GM19023 (cell line): ENCODE measurements at regions not wholly inside any gene's neighbourhood (a gene's known extent, or its start where the extent isn't known, plus 50 kb on each side); places are given as distances from the start of the nearest gene placed in this dataset.

Source experiments
- ATAC-seq: cut with Tn5 transposase; IDR thresholded peaks from one replicate; pipeline ENCODE4 v1.9.1; 2021; ENCODE audit warnings: mild to moderate bottlenecking, moderate library complexity; ENCODE audit not compliant: unreplicated experiment

DNA sequence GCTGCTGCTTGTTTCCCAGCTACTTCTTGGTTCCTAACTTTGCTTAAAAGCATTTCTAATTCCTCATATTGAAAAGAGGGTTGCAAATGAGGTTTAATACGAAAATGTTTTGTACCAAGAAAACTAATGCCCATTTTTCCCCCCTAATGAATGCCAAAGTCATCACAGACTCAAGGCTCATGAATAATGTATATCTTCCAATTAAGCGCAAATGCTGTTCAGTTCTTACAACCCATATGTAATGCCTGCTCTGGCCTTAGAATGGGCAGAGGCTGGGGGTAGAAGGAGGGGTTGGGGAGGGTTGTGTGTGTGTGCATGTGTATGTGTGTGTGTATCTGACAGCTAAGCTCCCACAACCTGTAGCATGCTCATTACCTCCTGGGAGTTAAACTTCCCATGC, 901.7 kb downstream of the KCNMA1 start:
- no peak for ATAC-seq

DNA sequence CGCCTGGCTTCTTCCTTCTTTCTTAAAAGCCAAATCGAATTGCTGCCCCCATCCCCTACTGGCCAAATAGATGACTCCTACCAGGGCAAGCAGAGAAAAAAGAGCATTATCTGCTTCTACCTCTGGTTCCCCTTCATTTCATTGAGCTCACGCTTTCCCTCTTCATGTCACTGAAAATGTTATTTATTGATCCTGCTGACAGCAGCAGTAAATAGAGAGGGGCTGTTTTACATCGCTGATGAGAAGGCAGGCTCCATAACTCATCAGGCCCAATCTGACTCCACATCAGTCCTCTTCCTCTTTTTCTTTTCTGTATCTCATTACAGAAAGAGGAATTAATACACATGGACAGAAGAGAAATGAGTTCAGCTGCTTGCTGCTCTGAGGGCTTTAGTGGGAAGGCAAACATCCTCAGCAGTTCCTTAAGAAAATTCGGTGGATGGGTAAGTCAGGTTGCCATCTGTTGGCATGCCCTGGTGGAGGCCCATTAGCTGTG, 904.1 kb downstream of the KCNMA1 start:
- ATAC-seq, result no peak

DNA sequence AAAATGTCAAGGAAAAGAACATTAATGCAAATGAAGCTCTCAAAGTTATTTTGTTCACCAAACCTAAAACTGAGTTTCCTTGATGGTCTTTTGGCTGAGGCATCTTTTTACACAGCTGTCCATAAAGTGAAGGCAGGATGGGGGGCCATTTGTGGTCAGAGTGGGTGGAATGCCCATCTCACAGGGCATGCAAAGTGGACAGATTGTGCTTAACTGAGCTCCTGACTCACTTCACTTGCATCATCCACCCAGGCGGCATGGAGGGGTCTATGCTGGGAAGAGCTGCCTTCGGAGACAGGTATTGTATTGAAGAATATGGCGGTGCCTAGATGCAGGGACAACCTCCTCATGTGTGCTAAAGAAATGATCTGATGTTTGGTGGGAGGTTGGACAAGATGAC, 905.3 kb downstream of the KCNMA1 start:
- ATAC-seq, result no peak

DNA sequence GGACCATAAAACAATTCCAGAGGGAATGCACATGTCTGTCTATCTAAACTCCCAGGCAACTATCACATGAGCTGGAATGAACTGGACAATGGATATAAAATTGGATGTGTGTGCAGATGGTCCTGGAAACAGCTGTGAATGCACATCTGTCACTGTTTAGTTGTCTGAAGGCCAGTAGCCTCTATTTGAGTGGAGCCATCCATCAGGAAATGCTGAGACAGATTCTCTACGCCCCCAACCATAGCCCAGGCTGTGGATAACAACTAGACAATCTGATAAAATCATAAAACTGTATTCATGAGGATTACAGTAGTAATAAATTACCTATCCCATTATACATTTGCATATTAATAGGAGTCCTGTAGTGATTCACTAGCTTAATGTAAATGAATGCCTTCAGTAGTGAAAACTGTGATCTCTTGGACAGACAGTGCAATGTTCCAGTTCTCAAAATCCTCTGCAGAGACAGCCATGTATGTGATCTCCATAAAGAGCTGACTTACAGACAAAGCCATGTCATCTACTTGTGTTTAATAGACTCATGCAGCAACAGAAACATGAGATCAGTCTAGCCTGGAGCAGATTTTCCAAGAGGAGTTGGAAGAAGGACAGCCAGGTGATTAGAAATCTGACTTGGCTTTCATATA, 907.6 kb downstream of the KCNMA1 start:
- ATAC-seq, result no peak

DNA sequence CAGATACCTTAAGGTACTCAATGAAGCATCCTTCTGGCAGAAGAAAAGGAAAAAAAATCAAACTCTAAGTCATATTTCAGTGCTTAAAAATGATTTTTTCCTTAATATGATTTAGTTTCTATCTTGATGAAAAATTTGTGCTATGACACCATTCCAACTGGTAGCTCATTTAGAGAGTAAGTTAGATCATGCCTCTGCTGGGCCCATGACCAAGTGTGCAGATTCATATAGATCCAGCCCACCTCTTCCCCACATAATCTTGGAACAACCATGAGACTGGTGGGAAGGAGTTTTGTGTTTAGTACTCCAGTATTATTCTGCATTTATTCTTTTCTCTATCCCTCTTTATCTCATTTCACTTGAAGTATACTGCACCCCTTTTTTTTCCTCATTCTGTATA, 908.3 kb downstream of the KCNMA1 start:
- ATAC-seq, result no peak

DNA sequence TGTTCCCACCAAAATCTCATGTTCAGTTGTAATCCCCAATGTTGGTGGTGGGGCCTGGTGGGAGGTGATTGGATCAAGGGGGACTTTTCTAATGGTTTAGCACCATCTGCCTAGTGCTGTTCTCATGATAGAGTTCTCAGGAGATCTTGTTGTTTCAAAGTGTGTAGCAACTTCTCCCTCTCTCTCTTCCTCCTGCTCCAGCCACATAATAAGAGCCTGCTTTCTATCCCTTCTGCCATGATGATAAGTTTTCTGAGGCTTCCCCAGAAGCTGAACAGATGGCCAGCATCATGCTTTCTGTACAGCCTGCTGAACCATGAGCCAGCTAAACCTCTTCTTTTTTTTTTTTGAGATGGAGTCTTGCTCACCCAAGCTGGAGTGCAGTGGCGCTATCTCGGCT, 910.6 kb downstream of the KCNMA1 start:
- no peak for ATAC-seq

- ATAC-seq, result no peak
Observed at GRCh38 chr10:76723844-76724243, 913.8 kb downstream of the KCNMA1 start.

GRCh38 chr10:76721891-76722505, 915.6 kb downstream of the KCNMA1 start:
- no peak for ATAC-seq

- ATAC-seq, result no peak
Observed at GRCh38 chr10:76719006-76719405, 918.6 kb downstream of the KCNMA1 start.

GRCh38 chr10:76717141-76717540, 920.5 kb downstream of the KCNMA1 start:
- ATAC-seq, result no peak

- no peak for ATAC-seq
Observed at GRCh38 chr10:76711222-76711997, 926.2 kb downstream of the KCNMA1 start.

DNA sequence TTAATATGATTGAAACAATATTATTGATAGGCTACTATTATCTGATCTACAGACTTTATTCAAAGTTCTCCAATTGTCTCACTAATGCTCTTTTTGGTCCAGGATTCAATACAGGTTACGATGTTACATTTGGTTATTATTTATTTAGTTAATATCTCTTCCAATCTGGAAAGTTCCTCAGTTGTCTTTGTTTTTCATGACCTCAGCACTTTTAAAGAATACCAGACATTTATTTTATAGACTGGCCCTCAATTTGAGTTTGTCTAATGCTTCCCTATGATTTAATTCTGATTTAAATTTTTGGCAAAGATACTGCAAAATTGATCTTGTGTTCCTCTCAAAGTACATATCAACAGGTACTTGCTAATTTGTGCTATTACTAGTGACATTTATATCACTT, 937.4 kb downstream of the KCNMA1 start:
- ATAC-seq, result no peak

- no peak for ATAC-seq
Observed at GRCh38 chr10:76697923-76698322, 939.7 kb downstream of the KCNMA1 start.

DNA sequence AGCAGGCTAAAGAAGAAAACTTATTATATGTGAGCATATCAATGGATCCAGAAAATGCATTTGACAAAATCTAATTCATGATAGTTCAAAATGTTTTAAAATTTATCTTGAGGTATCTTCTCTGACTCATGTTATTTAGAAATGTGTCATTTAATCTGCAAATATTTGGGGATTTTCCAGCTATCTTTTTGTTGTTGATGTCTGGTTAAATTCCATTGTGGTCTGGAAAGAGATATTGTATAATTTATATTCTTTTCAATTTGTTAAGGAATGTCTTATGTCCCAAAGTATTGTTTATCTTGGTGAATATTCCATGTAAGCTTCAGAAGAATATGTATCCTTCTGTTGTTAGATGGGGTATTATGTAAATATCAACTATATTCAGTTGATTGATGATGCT, 942.5 kb downstream of the KCNMA1 start:
- no peak for ATAC-seq

- no peak for ATAC-seq
Observed at GRCh38 chr10:76686201-76686600, 951.4 kb downstream of the KCNMA1 start.

- no peak for ATAC-seq
Observed at GRCh38 chr10:76684968-76685367, 952.6 kb downstream of the KCNMA1 start.

DNA sequence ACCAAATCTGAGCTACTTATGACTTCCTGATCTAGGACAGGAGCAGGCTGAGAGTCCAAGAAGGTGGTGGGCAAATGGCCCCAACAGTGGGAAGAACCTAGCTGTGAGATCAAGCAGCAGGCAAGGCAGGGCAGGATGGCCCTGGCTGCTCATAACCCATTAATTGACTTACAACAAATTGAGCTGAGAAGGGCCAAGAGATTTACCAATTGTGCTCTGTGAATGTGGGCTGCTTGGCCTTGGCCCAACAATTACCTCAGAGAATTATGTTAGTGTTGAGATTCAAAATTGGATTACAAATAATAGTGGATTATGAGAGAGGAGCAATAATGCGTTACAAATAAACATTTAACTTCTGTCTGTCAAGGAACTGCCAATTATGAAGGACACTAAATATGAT, 956.5 kb downstream of the KCNMA1 start:
- no peak for ATAC-seq

- no peak for ATAC-seq
Observed at GRCh38 chr10:76679030-76679429, 958.6 kb downstream of the KCNMA1 start.

GRCh38 chr10:76675951-76676587, 961.5 kb downstream of the KCNMA1 start:
- ATAC-seq, result no peak

DNA sequence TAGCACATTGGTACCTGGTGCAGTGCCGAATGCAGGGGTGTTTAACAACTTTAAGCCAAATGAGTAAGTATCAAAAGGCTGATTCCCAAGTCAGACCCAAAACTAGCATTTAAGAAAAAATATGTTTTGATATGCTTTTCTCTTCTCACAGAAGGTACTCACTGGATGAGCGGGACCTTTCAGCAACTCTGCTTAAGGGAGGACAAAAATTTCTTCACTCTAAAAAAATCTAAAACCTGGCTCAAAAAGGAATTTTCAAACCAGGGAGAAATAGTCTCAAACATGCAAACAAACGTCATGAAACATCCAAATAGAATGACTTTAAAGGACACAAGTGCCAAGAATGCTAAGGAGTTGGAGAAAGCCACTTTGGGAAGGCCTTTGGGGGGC, 962.1 kb downstream of the KCNMA1 start:
- ATAC-seq, result no peak
